Activated CD8-positive, alpha-beta memory T cell treated with anti-CD3 and anti-CD28 coated beads, Interleukin-2, amount 10 ng/mL, durations not matched to agents 7 days and 5 days (primary cell): ENCODE measurements at regions not wholly inside any gene's neighbourhood (a gene's known extent, or its start where the extent isn't known, plus 50 kb on each side); places are given as distances from the start of the nearest gene placed in this dataset.
"Not testable (repeated sequence)": the region's sequence is repeated elsewhere in the genome, so short reads cannot be mapped to it uniquely, and the experiment has no call there.

Experiments used
- ATAC-seq: fragments of 150-1000 bp; cut with Tn5 transposase; one replicate; pipeline ENCODE4 v1.10.0; 2021; ENCODE audit warnings: moderate library complexity
- CTCF ChIA-PET: fragments of 350-600 bp; sonication (Branson Sonifier 250); formaldehyde crosslinking; loops from one replicate; lab custom pipeline; 2021; ENCODE audit warnings: antibody characterized with exemption; lab: Charles Lee
- DNase-seq: peaks from one replicate; pipeline ENCODE4 v3.0.0-alpha.2; 2020
- H3K27ac Mint-ChIP-seq: one replicate; pipeline ENCODE4 v1.8.0; 2021; ENCODE audit warnings: mild to moderate bottlenecking, mixed read lengths
- H3K27me3 Mint-ChIP-seq: one replicate; pipeline ENCODE4 v1.8.0; 2021; ENCODE audit warnings: mixed read lengths
- H3K36me3 Mint-ChIP-seq: one replicate; pipeline ENCODE4 v1.8.0; 2021; ENCODE audit warnings: mild to moderate bottlenecking, mixed read lengths
- H3K4me1 Mint-ChIP-seq: one replicate; pipeline ENCODE4 v1.8.0; 2021; ENCODE audit warnings: mixed read lengths
- H3K4me3 Mint-ChIP-seq: one replicate; pipeline ENCODE4 v1.8.0; 2021; ENCODE audit warnings: mild to moderate bottlenecking, moderate library complexity, mixed read lengths
- H3K9me3 Mint-ChIP-seq: one replicate; pipeline ENCODE4 v1.8.0; 2022; ENCODE audit warnings: low read depth, mixed read lengths

DNA sequence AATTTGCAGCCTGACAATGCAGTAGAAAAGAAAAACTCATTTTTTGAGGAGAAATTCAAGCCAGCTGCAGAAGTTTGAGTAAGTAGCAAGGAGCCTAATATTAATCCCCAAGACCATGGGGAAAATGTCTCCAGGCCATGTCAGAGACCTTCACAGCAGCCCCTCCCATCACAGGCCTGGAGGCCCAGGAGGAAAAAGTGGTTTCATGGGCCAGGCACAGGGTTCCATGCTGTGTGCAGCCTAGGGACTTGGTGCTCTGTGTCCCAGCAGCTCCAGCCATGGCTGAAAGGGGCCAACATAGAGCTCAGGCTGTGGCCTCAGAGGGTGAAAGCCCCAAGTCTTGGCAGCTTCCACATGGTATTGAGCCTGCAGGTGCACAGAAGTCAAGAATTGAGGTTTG, 418.4 kb downstream of the HINT1 start:
- DNase-seq, H3K27me3 Mint-ChIP-seq, H3K9me3 Mint-ChIP-seq, ATAC-seq, H3K4me3 Mint-ChIP-seq, H3K27ac Mint-ChIP-seq, CTCF ChIA-PET, H3K36me3 Mint-ChIP-seq, H3K4me1 Mint-ChIP-seq: not testable (repeated sequence)

GRCh38 chr5:130743092-130743491, 422.0 kb downstream of the HINT1 start:
- ATAC-seq (no peak), DNase-seq (no peak)
- Mint-ChIP-seq H3K27ac (no peak overlapping the region), H3K4me3 (no peak overlapping the region), H3K4me1 (no peaks in the 10 kb centered on the region), H3K36me3 (no peaks in the 10 kb centered on the region), H3K9me3 (no peaks in the 10 kb centered on the region), H3K27me3 (no peaks in the 10 kb centered on the region)
- CTCF ChIA-PET: no interaction called here

- CTCF ChIA-PET: no interaction called here
- DNase-seq (no peak), ATAC-seq (no peak)
- H3K9me3 Mint-ChIP-seq: no peaks in the 10 kb centered on the region
- H3K4me3 Mint-ChIP-seq: no peak overlapping the region
- no peak overlapping the region for H3K27ac Mint-ChIP-seq
- no peaks in the 10 kb centered on the region for H3K4me1 Mint-ChIP-seq
- no peaks in the 10 kb centered on the region for H3K27me3 Mint-ChIP-seq
- H3K36me3 Mint-ChIP-seq: no peaks in the 10 kb centered on the region
These were observed 424.9 kb downstream of the HINT1 start for GRCh38 chr5:130740047-130740569.

DNA sequence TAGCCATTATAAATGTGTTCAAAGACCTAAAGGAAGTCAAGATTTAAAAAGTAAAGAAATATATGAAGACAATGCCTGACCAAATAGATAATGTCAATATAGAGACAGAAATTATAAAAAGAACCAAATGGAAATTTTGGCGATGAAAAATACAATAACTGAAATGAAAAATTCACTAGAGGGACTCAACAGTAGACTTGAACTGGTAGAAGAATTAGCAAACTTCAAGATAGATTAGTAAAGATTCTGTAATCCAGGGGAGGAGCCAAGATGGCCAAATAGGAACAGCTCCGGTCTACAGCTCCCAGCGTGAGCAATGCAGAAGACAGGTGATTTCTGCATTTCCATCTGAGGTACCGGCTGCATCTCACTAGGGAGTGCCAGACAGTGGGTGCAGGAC, 433.2 kb downstream of the HINT1 start:
- H3K27me3 Mint-ChIP-seq: no peaks in the 10 kb centered on the region
- DNase-seq (no peak), ATAC-seq (no peak)

GRCh38 chr5:130729541-130729940, 435.5 kb downstream of the HINT1 start:
- Mint-ChIP-seq H3K4me3 (no peak overlapping the region), H3K27me3 (no peaks in the 10 kb centered on the region), H3K27ac (no peak overlapping the region), H3K36me3 (no peaks in the 10 kb centered on the region), H3K9me3 (peaks cover 7% of the 10 kb centered on the region), H3K4me1 (no peaks in the 10 kb centered on the region)
- no peak for DNase-seq
- CTCF ChIA-PET: no interaction called here
- no peak for ATAC-seq

More for the DNA sequence above, 433.2 kb downstream of the HINT1 start:
- Mint-ChIP-seq H3K9me3 (peaks cover 7% of the 10 kb centered on the region), H3K4me1 (no peaks in the 10 kb centered on the region), H3K27ac (no peak overlapping the region), H3K4me3 (no peak overlapping the region), H3K36me3 (no peaks in the 10 kb centered on the region)
- CTCF ChIA-PET: no interaction called here

DNA sequence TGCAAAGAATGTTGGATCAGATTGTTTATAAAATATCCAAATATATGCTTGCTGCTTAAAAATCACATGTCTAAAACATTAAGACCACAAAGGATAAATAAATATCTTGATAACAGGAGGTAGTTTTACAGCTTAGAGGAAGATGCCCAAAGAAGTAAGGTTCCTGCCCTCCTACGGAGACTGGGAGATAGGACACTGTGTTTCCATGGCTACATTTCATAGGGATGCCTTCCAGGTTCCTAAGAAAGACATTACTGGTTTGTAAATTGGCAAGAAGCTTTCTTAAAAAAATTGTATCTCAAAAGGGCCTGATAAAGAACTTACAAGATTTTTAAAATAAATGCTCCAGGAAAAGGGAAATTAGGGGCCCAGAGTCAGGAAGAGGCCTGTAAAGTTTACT, 437.2 kb downstream of the HINT1 start:
- peaks cover 2% of the 10 kb centered on the region for H3K27me3 Mint-ChIP-seq

GRCh38 chr5:130724658-130725057, 440.4 kb downstream of the HINT1 start:
- DNase-seq: no peak
- Mint-ChIP-seq H3K4me1 (no peaks in the 10 kb centered on the region), H3K9me3 (no peaks in the 10 kb centered on the region), H3K27ac (no peak overlapping the region), H3K36me3 (no peaks in the 10 kb centered on the region), H3K27me3 (peaks cover 5% of the 10 kb centered on the region), H3K4me3 (no peak overlapping the region)
- CTCF ChIA-PET: no interaction called here
- no peak for ATAC-seq

More for the DNA sequence above, 437.2 kb downstream of the HINT1 start:
- no peak overlapping the region for H3K27ac Mint-ChIP-seq
- CTCF ChIA-PET: no interaction called here
- DNase-seq (no peak), ATAC-seq (no peak)
- H3K4me1 Mint-ChIP-seq: no peaks in the 10 kb centered on the region
- H3K4me3 Mint-ChIP-seq: no peak overlapping the region
- no peaks in the 10 kb centered on the region for H3K36me3 Mint-ChIP-seq
- peaks cover 7% of the 10 kb centered on the region for H3K9me3 Mint-ChIP-seq

DNA sequence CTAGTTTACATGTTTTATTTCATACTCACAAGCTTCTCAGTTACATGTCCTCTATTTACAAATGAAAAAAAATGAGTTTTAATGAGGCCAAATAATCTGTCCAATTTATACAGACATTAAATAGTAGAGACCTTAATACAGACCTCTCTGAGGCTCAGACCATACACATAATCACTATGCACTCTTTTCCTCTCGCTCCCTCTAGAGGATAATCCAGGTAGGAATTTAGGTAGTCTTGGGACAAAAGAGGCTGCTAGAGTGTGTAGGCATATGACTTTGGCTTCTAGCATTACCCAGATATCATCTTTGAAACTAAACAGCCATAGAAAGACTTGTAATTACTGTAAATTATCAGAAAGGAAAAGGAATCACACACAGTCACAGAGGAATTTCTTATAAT, 444.7 kb downstream of the HINT1 start:
- H3K9me3 Mint-ChIP-seq: no peaks in the 10 kb centered on the region
- no peak overlapping the region for H3K4me3 Mint-ChIP-seq

DNA sequence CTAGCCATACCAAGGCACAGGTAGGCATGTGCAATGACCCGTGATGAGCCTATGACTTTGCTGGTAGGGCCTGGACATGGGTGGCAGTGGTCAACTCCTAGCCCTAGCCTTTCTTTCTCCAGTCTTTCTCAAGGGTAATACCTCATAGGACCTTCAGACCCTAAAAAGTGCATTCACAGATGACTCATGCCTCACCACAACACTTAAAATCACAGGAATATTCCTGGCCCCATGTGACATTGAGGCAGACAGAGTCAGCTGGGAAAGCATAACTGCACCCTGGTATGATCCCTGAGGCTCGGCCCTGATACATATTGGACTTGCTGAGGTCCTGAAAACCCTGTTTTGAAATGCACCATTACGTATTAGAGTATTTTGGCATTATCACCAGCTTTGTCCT, 449.5 kb downstream of the HINT1 start:
- Mint-ChIP-seq H3K4me3 (no peak overlapping the region), H3K27ac (no peak overlapping the region), H3K9me3 (no peaks in the 10 kb centered on the region), H3K36me3 (no peaks in the 10 kb centered on the region), H3K27me3 (peaks cover 4% of the 10 kb centered on the region), H3K4me1 (no peaks in the 10 kb centered on the region)
- no peak for DNase-seq
- CTCF ChIA-PET: interaction anchor here (1.4 kb wide), 1 partner anchor 27 kb away, joined by 3 read pairs; no protein-coding TSS in a partner anchor
- ATAC-seq: no peak

More for the DNA sequence above, 444.7 kb downstream of the HINT1 start:
- Mint-ChIP-seq H3K36me3 (no peaks in the 10 kb centered on the region), H3K27me3 (peaks cover 8% of the 10 kb centered on the region), H3K27ac (no peak overlapping the region), H3K4me1 (no peaks in the 10 kb centered on the region)
- DNase-seq (no peak), ATAC-seq (no peak)
- CTCF ChIA-PET: no interaction called here

DNA sequence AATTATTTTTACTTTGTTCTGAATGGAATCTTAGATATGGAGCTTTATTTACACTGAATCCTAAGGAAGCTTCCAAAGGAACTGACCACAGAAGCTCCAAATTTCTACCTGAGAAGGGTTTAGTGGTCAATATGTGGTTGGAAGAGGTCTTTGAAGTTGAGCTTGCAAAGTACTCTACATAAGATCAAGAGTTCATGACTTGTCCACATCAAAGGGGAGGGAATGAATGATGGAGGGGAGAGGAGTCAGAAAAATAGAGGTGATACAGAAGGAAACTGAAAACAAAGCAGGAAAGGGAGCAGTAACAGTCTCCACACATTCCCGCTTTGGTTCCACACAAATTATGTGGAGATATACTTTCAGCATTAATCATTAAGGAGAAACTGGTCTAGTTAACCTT, 450.9 kb downstream of the HINT1 start:
- Mint-ChIP-seq H3K4me1 (no peaks in the 10 kb centered on the region), H3K9me3 (no peaks in the 10 kb centered on the region), H3K36me3 (no peaks in the 10 kb centered on the region), H3K27ac (no peak overlapping the region), H3K27me3 (peaks cover 7% of the 10 kb centered on the region), H3K4me3 (no peak overlapping the region)
- CTCF ChIA-PET: no interaction called here
- no peak for DNase-seq
- no peak for ATAC-seq

DNA sequence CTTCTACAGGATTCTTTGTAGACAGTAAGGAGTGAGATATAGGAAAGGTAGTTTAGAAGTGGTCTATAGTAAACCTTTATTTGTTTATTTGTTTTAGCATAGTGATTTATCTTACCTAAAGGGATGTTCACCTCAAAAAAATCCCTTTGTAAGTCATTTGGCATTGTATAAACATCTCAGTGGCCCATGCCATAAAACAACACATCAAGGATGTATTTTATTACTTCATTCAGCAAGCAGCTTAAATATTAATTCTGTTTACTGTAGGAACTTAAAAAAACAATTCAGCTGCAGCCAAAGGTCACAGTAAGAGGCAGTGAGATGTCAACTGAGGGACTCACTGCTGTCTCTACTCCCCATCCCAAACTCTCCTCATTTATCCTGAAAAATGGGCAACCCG, 452.7 kb downstream of the HINT1 start:
- CTCF ChIA-PET: no interaction called here
- DNase-seq (no peak), ATAC-seq (no peak)
- Mint-ChIP-seq H3K9me3 (no peaks in the 10 kb centered on the region), H3K27ac (no peak overlapping the region), H3K4me1 (no peaks in the 10 kb centered on the region), H3K27me3 (peaks cover 12% of the 10 kb centered on the region), H3K4me3 (no peak overlapping the region), H3K36me3 (no peaks in the 10 kb centered on the region)

DNA sequence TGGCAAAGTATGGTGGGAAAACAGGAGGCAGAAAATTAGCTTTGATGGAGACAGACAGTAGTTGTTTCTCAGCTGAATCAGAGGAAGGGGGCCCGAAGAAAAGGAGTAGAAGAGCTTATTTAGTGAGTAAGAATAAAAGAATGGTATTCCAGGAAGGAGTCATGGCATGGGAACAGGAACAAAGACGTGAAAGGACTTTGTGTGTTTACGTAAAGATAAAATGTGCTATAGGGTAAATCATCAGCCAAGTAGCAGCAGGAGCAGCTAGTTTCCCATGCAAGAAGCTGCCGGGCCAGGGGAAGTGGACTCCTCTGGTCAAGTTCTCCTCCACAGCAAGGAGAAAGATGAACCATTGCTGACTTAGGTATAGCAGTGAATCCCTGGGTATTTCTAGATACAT, 454.5 kb downstream of the HINT1 start:
- Mint-ChIP-seq H3K27me3 (peaks cover 9% of the 10 kb centered on the region), H3K4me1 (no peaks in the 10 kb centered on the region), H3K27ac (no peak overlapping the region), H3K36me3 (no peaks in the 10 kb centered on the region), H3K4me3 (no peak overlapping the region), H3K9me3 (no peaks in the 10 kb centered on the region)
- ATAC-seq: no peak
- CTCF ChIA-PET: no interaction called here
- DNase-seq: no peak

GRCh38 chr5:130708754-130709153, 456.3 kb downstream of the HINT1 start:
- CTCF ChIA-PET: no interaction called here
- DNase-seq (no peak), ATAC-seq (no peak)
- no peaks in the 10 kb centered on the region for H3K9me3 Mint-ChIP-seq
- H3K36me3 Mint-ChIP-seq: no peaks in the 10 kb centered on the region
- no peak overlapping the region for H3K4me3 Mint-ChIP-seq
- H3K27me3 Mint-ChIP-seq: peaks cover 9% of the 10 kb centered on the region
- H3K4me1 Mint-ChIP-seq: no peaks in the 10 kb centered on the region
- H3K27ac Mint-ChIP-seq: no peak overlapping the region

DNA sequence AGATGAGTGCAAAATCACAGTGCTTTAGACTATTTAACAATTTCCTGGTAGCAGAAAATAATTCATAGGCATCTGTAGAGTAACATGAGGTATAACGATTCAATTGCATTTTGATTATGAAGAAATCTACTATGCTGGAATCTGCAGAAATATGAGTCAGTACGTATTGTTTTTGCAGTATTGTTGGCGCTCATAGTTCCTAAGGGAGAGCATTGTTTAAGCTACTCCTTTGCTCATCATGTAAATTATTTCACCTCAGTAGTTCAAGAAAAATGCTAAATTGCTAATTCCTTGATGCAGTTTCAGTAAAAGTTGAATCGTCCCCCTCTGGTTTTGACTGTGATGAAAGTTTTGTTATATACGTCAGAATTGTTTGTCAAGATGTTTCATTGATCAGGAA, 458.4 kb downstream of the HINT1 start:
- Mint-ChIP-seq H3K27ac (no peak overlapping the region), H3K4me3 (no peak overlapping the region), H3K4me1 (no peaks in the 10 kb centered on the region), H3K27me3 (peaks cover 9% of the 10 kb centered on the region), H3K9me3 (no peaks in the 10 kb centered on the region), H3K36me3 (no peaks in the 10 kb centered on the region)
- CTCF ChIA-PET: no interaction called here
- ATAC-seq (no peak), DNase-seq (no peak)

DNA sequence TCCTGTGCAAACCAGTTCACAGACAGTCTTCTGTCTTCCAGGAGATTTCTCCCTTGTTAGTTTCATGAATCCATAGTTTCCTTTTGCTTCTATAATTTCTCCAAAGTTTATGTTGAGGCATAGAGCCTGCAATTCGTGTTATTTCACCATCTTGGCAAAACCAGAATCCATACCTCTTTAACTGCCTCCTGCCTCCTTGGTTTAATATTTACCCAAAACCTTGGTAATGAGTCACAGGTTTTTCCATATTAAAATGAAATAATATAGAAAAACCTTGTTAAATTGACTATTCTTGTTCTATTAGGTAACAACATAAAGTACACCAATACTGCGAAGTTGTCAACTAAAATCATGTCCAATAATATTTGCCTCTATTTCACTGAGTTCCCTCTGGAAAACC, 459.7 kb downstream of the HINT1 start:
- DNase-seq (no peak), ATAC-seq (no peak)
- CTCF ChIA-PET: no interaction called here
- no peak overlapping the region for H3K27ac Mint-ChIP-seq
- H3K9me3 Mint-ChIP-seq: no peaks in the 10 kb centered on the region
- H3K4me1 Mint-ChIP-seq: no peaks in the 10 kb centered on the region
- peaks cover 7% of the 10 kb centered on the region for H3K27me3 Mint-ChIP-seq
- H3K36me3 Mint-ChIP-seq: no peaks in the 10 kb centered on the region
- H3K4me3 Mint-ChIP-seq: no peak overlapping the region
